HG03575 (cell line): ENCODE measurements at regions not wholly inside any gene's neighbourhood (a gene's known extent, or its start where the extent isn't known, plus 50 kb on each side); places are given as distances from the start of the nearest gene placed in this dataset.
"Not testable (repeated sequence)": the region's sequence is repeated elsewhere in the genome, so short reads cannot be mapped to it uniquely, and the experiment has no call there.

Experiments used
- ATAC-seq: cut with Tn5 transposase; IDR thresholded peaks from one replicate; pipeline ENCODE4 v1.9.1; 2021; ENCODE audit not compliant: unreplicated experiment, insufficient number of reproducible peaks, low FRiP score; ENCODE audit errors: extremely low read depth

- no peak for ATAC-seq
Measured at GRCh38 chrX:5390376-5390775, 838.3 kb downstream of the NLGN4X start.

GRCh38 chrX:5388087-5388486, 840.6 kb downstream of the NLGN4X start:
- ATAC-seq = no peak

GRCh38 chrX:5380426-5380825, 848.2 kb downstream of the NLGN4X start:
- ATAC-seq = no peak

GRCh38 chrX:5341902-5342301, 886.8 kb downstream of the NLGN4X start:
- ATAC-seq = no peak

- ATAC-seq = no peak
Measured at GRCh38 chrX:5337160-5337559, 891.5 kb downstream of the NLGN4X start.

- ATAC-seq = no peak
Measured at GRCh38 chrX:5324546-5324945, 904.1 kb downstream of the NLGN4X start.

- ATAC-seq = no peak
Measured at GRCh38 chrX:5314148-5314547, 914.5 kb downstream of the NLGN4X start.

GRCh38 chrX:5307416-5307815, 921.3 kb downstream of the NLGN4X start:
- no peak for ATAC-seq

- no peak for ATAC-seq
Measured at GRCh38 chrX:5306654-5307121, 922.0 kb downstream of the NLGN4X start.

GRCh38 chrX:5305452-5305851, 923.2 kb downstream of the NLGN4X start:
- no peak for ATAC-seq

GRCh38 chrX:5295004-5295403, 933.7 kb downstream of the NLGN4X start:
- ATAC-seq = no peak

GRCh38 chrX:5290635-5291034, 938.0 kb downstream of the NLGN4X start:
- no peak for ATAC-seq

GRCh38 chrX:5289949-5290348, 938.7 kb downstream of the NLGN4X start:
- not testable (repeated sequence) for ATAC-seq

- ATAC-seq = no peak
Measured at GRCh38 chrX:5278908-5279307, 949.8 kb downstream of the NLGN4X start.

GRCh38 chrX:5265324-5265850, 963.3 kb downstream of the NLGN4X start:
- ATAC-seq = no peak

GRCh38 chrX:5250106-5250505, 978.6 kb downstream of the NLGN4X start:
- no peak for ATAC-seq

- no peak for ATAC-seq
Measured at GRCh38 chrX:5242091-5242790, 986.4 kb downstream of the NLGN4X start.

GRCh38 chrX:5236749-5237148, 991.9 kb downstream of the NLGN4X start:
- ATAC-seq = no peak

- ATAC-seq = no peak
Measured at GRCh38 chrX:5236096-5236495, 992.6 kb downstream of the NLGN4X start.

- ATAC-seq = no peak
Measured at GRCh38 chrX:5233830-5234229, 994.8 kb downstream of the NLGN4X start.

- ATAC-seq = no peak
Measured at GRCh38 chrX:5220421-5220820, 1008.2 kb downstream of the NLGN4X start.
